GM23338 (cell line): ENCODE measurements at regions not wholly inside any gene's neighbourhood (a gene's known extent, or its start where the extent isn't known, plus 50 kb on each side); places are given as distances from the start of the nearest gene placed in this dataset.

ENCODE experiments used
- ATAC-seq: fragments of 200-7000 bp; cut with Tn5 transposase; 3 replicates; pipeline ENCODE4 v1.9.1; 2020
- DNase-seq: peaks from one replicate; pipeline ENCODE4 v3.0.0-alpha.2; 2015; ENCODE audit warnings: low spot score
- H2AFZ ChIP-seq: fragments of 200-600 bp; sonication (generic); 2 replicates; pipeline ENCODE4 v1.8.0; 2016; ENCODE audit warnings: antibody characterized with exemption, mild to moderate bottlenecking, moderate library complexity
- H3F3A ChIP-seq: fragments of 200-600 bp; sonication (generic); replicated peaks from 2 replicates; pipeline ENCODE4 v1.8.0; 2017; ENCODE audit warnings: antibody characterized with exemption, mixed run types, low read depth
- H3K27ac ChIP-seq: fragments of 200-600 bp; sonication (generic); 2 replicates; pipeline ENCODE4 v1.6.1; 2016; ENCODE audit warnings: low read depth
- H3K27me3 ChIP-seq: fragments of 200-600 bp; sonication (generic); 2 replicates; pipeline ENCODE4 v1.8.0; 2016; ENCODE audit warnings: mild to moderate bottlenecking, mixed run types, moderate library complexity; ENCODE audit not compliant: insufficient read depth
- H3K36me3 ChIP-seq: fragments of 200-600 bp; sonication (generic); 2 replicates; pipeline ENCODE4 v1.8.0; 2016; ENCODE audit warnings: mild to moderate bottlenecking; ENCODE audit not compliant: insufficient read depth
- H3K4me1 ChIP-seq: fragments of 200-600 bp; sonication (generic); 2 replicates; pipeline ENCODE4 v1.8.0; 2016; ENCODE audit warnings: mild to moderate bottlenecking, moderate library complexity; ENCODE audit not compliant: insufficient read depth
- H3K4me2 ChIP-seq: fragments of 200-600 bp; sonication (generic); 2 replicates; pipeline ENCODE4 v1.7.1; 2017; ENCODE audit warnings: mixed run types
- H3K4me3 ChIP-seq: fragments of 200-600 bp; sonication (generic); 2 replicates; pipeline ENCODE4 v1.6.1; 2016; ENCODE audit warnings: mixed run types
- H3K79me2 ChIP-seq: fragments of 200-600 bp; sonication (generic); replicated peaks from 2 replicates; pipeline ENCODE4 v1.8.0; 2017; ENCODE audit warnings: mild to moderate bottlenecking; ENCODE audit not compliant: insufficient read depth
- H3K9me2 ChIP-seq: fragments of 200-600 bp; sonication (generic); 2 replicates; pipeline ENCODE4 v1.8.0; 2017; ENCODE audit not compliant: insufficient read depth
- H4K20me1 ChIP-seq: fragments of 200-600 bp; sonication (generic); replicated peaks from 2 replicates; pipeline ENCODE4 v1.8.0; 2017; ENCODE audit warnings: mild to moderate bottlenecking; ENCODE audit not compliant: insufficient read depth
- H3K27ac Mint-ChIP-seq: 2 replicates; pipeline ENCODE4 v1.8.0; 2020; ENCODE audit warnings: inconsistent platforms, mild to moderate bottlenecking, moderate library complexity, mixed read lengths
- H3K27me3 Mint-ChIP-seq: 3 replicates; pipeline ENCODE4 v1.8.0; 2022; ENCODE audit warnings: low read depth, mild to moderate bottlenecking, moderate library complexity, mixed read lengths, inconsistent platforms; ENCODE audit not compliant: insufficient read depth, poor library complexity
- H3K36me3 Mint-ChIP-seq: 3 replicates; pipeline ENCODE4 v1.8.0; 2021; ENCODE audit warnings: low read depth, mild to moderate bottlenecking, inconsistent platforms, moderate library complexity, mixed read lengths
- H3K4me1 Mint-ChIP-seq: 3 replicates; pipeline ENCODE4 v1.8.0; 2020; ENCODE audit warnings: mild to moderate bottlenecking, inconsistent platforms, mixed read lengths
- H3K4me3 Mint-ChIP-seq: 3 replicates; pipeline ENCODE4 v1.8.0; 2021; ENCODE audit warnings: moderate library complexity, mild to moderate bottlenecking, inconsistent platforms, mixed read lengths
- H3K9me3 Mint-ChIP-seq: 3 replicates; pipeline ENCODE4 v1.8.0; 2020; ENCODE audit warnings: moderate library complexity, mild to moderate bottlenecking, inconsistent platforms, mixed read lengths
- CREB1 ChIP-seq: fragments of 250-450 bp; sonication (Bioruptor Pico); IDR thresholded peaks from 2 replicates; pipeline ENCODE4 v1.5.0; 2020; ENCODE audit warnings: low read depth, mild to moderate bottlenecking, moderate library complexity
- CTCF ChIP-seq, 2 experiments: fragments of 200-600 bp in 1 of 2; sonication (generic) in 1 of 2; conservative IDR thresholded peaks; 2 replicates each; pipeline versions ENCODE4 v1.5.1 to v1.6.1; 2016 to 2017; ENCODE audit warnings: antibody characterized with exemption in 2 of 2, low read depth in 2 of 2, mild to moderate bottlenecking in 2 of 2, moderate library complexity in 1 of 2
- ETS1 ChIP-seq: IDR thresholded peaks from 2 replicates; pipeline ENCODE4 v1.6.1; 2016; ENCODE audit warnings: antibody characterized with exemption
- EZH2 ChIP-seq: fragments of 200-600 bp; sonication (generic); IDR thresholded peaks from one replicate; pipeline ENCODE4 v1.8.0; 2017; ENCODE audit warnings: antibody characterized with exemption, mild to moderate bottlenecking, low read depth; ENCODE audit not compliant: unreplicated experiment
- EZH2phosphoT487 ChIP-seq: fragments of 200-600 bp; sonication (generic); IDR thresholded peaks from one replicate; pipeline ENCODE4 v1.8.1; 2018; ENCODE audit warnings: antibody characterized with exemption; ENCODE audit not compliant: unreplicated experiment
- JUNB ChIP-seq: IDR thresholded peaks from one replicate; pipeline ENCODE4 v1.6.1; 2016; ENCODE audit warnings: antibody characterized with exemption; ENCODE audit not compliant: unreplicated experiment
- NANOG ChIP-seq: IDR thresholded peaks from 2 replicates; pipeline ENCODE4 v1.6.1; 2016; ENCODE audit warnings: antibody characterized with exemption, borderline replicate concordance
- POLR2AphosphoS5 ChIP-seq: IDR thresholded peaks from 2 replicates; pipeline ENCODE4 v1.6.1; 2016; ENCODE audit warnings: antibody characterized with exemption, low read depth
- REST ChIP-seq: IDR thresholded peaks from one replicate; pipeline ENCODE4 v1.6.1; 2018; ENCODE audit warnings: antibody characterized with exemption; ENCODE audit not compliant: unreplicated experiment
- STAT1 ChIP-seq: IDR thresholded peaks from one replicate; pipeline ENCODE4 v1.6.1; 2016; ENCODE audit warnings: antibody characterized with exemption; ENCODE audit not compliant: unreplicated experiment
- ZNF114 ChIP-seq: fragments of 250-450 bp; sonication (Bioruptor Pico); IDR thresholded peaks from 2 replicates; pipeline ENCODE4 v1.5.0; 2020; ENCODE audit warnings: mild to moderate bottlenecking, moderate library complexity
- ZNF331 ChIP-seq: fragments of 250-450 bp; sonication (Bioruptor Pico); IDR thresholded peaks from 2 replicates; pipeline ENCODE4 v1.5.0; 2020; ENCODE audit warnings: low read depth, mild to moderate bottlenecking, moderate library complexity

GRCh38 chr4:99711657-99712056 lies 54.0 kb upstream of the C4orf54 start:
- Histone ChIP-seq H4K20me1 (no peaks in the 10 kb centered on the region), H3K79me2 (no peaks in the 10 kb centered on the region), H3F3A (no peaks in the 10 kb centered on the region), H3K4me3 (no peak overlapping the region), H3K9me2 (0 out of 2 replicates have a peak, but pooled peaks cover 8% of the 10 kb centered on the region), H3K4me2 (no peak overlapping the region), H2AFZ (no peak overlapping the region), H3K27ac (no peak overlapping the region), H3K27me3 (no peaks in the 10 kb centered on the region), H3K36me3 (no peaks in the 10 kb centered on the region), H3K4me1 (no peaks in the 10 kb centered on the region)
- Mint-ChIP-seq H3K4me1 (no peaks in the 10 kb centered on the region; the same call in 2 of the 3 replicates), H3K27me3 (no peaks in the 10 kb centered on the region), H3K9me3 (no peaks in the 10 kb centered on the region; the same call in 2 of the 3 replicates), H3K36me3 (no peaks in the 10 kb centered on the region), H3K27ac (no peak overlapping the region), H3K4me3 (no peak overlapping the region)
- no peak for TF ChIP-seq ZNF114
- no peak for TF ChIP-seq JUNB
- TF ChIP-seq STAT1, result no peak
- ATAC-seq, result no peak
- no peak for DNase-seq

- H3K36me3 ChIP-seq, result no peaks in the 10 kb centered on the region
- TF ChIP-seq JUNB, result no peak
- H3K79me2 ChIP-seq, result no peaks in the 10 kb centered on the region
- Mint-ChIP-seq H3K9me3 (no peaks in the 10 kb centered on the region; the same call in 2 of the 3 replicates), H3K36me3 (no peaks in the 10 kb centered on the region), H3K27ac (no peak overlapping the region), H3K4me3 (no peak overlapping the region), H3K4me1 (no peaks in the 10 kb centered on the region), H3K27me3 (no peaks in the 10 kb centered on the region)
- H3F3A ChIP-seq, result no peaks in the 10 kb centered on the region
- H3K27me3 ChIP-seq, result no peaks in the 10 kb centered on the region
- H3K9me2 ChIP-seq, result 0 out of 2 replicates have a peak, but pooled peaks cover 8% of the 10 kb centered on the region
- ATAC-seq, result no peak
- no peak for DNase-seq
- no peak overlapping the region for H3K4me2 ChIP-seq
- H4K20me1 ChIP-seq, result no peaks in the 10 kb centered on the region
- no peak overlapping the region for H2AFZ ChIP-seq
- H3K4me3 ChIP-seq, result no peak overlapping the region
- H3K4me1 ChIP-seq, result no peaks in the 10 kb centered on the region
- no peak overlapping the region for H3K27ac ChIP-seq
Observed at GRCh38 chr4:99710681-99711345, 53.2 kb upstream of the C4orf54 start.

GRCh38 chr4:99710020-99710419 lies 52.4 kb upstream of the C4orf54 start:
- H3K36me3 ChIP-seq, result no peaks in the 10 kb centered on the region
- Mint-ChIP-seq H3K27ac (no peak overlapping the region), H3K9me3 (no peaks in the 10 kb centered on the region; the same call in 2 of the 3 replicates), H3K4me3 (no peak overlapping the region), H3K4me1 (no peaks in the 10 kb centered on the region), H3K36me3 (no peaks in the 10 kb centered on the region), H3K27me3 (no peaks in the 10 kb centered on the region)
- H2AFZ ChIP-seq, result no peak overlapping the region
- no peaks in the 10 kb centered on the region for H3K27me3 ChIP-seq
- H3K4me2 ChIP-seq, result no peak overlapping the region
- DNase-seq (no peak), ATAC-seq (no peak)
- 0 out of 2 replicates have a peak, but pooled peaks cover 8% of the 10 kb centered on the region for H3K9me2 ChIP-seq
- H3K27ac ChIP-seq, result no peak overlapping the region
- H3K4me3 ChIP-seq, result no peak overlapping the region
- no peaks in the 10 kb centered on the region for H3K79me2 ChIP-seq
- H3K4me1 ChIP-seq, result no peaks in the 10 kb centered on the region
- no peaks in the 10 kb centered on the region for H3F3A ChIP-seq
- H4K20me1 ChIP-seq, result no peaks in the 10 kb centered on the region
- TF ChIP-seq REST (no peak), CREB1 (no peak), EZH2 (no peak), ZNF114 (no peak), CTCF (conservative IDR thresholded peaks at IDR 0.05; ENCODE audit: low read depth in 2 of 2) (no peak), ZNF331 (no peak), POLR2AphosphoS5 (no peak), ETS1 (no peak), STAT1 (no peak), NANOG (no peak), JUNB (no peak), EZH2phosphoT487 (no peak)
